GM21360 (cell line): ENCODE measurements at regions not wholly inside any gene's neighbourhood (a gene's known extent, or its start where the extent isn't known, plus 50 kb on each side); places are given as distances from the start of the nearest gene placed in this dataset.
"Not testable (repeated sequence)": the region's sequence is repeated elsewhere in the genome, so short reads cannot be mapped to it uniquely, and the experiment has no call there.

ENCODE experiments used
- ATAC-seq: cut with Tn5 transposase; IDR thresholded peaks from one replicate; pipeline ENCODE4 v1.9.1; 2021; ENCODE audit warnings: mild to moderate bottlenecking, moderate library complexity; ENCODE audit not compliant: unreplicated experiment

GRCh38 chr7:123324283-123324682 is 124.5 kb upstream of the SLC13A1 start:
- ATAC-seq, result no peak

- ATAC-seq, result no peak
Observed at GRCh38 chr7:123323689-123324088, 123.9 kb upstream of the SLC13A1 start.

- ATAC-seq, result not testable (repeated sequence)
Observed at GRCh38 chr7:123321578-123321977, 121.8 kb upstream of the SLC13A1 start.

GRCh38 chr7:123319911-123320310 is 120.1 kb upstream of the SLC13A1 start:
- no peak for ATAC-seq

- ATAC-seq, result no peak
Observed at GRCh38 chr7:123314886-123315285, 115.1 kb upstream of the SLC13A1 start.

- ATAC-seq, result no peak
Observed at GRCh38 chr7:123308254-123308951, 108.6 kb upstream of the SLC13A1 start.

- no peak for ATAC-seq
Observed at GRCh38 chr7:123305840-123306375, 106.1 kb upstream of the SLC13A1 start.

GRCh38 chr7:123303926-123304325 is 104.2 kb upstream of the SLC13A1 start:
- no peak for ATAC-seq

- ATAC-seq, result no peak
Observed at GRCh38 chr7:123296965-123297364, 97.2 kb upstream of the SLC13A1 start.

GRCh38 chr7:123293710-123294109 is 93.9 kb upstream of the SLC13A1 start:
- ATAC-seq, result no peak

- ATAC-seq, result no peak
Observed at GRCh38 chr7:123292227-123292626, 92.5 kb upstream of the SLC13A1 start.

GRCh38 chr7:123289200-123289599 is 89.4 kb upstream of the SLC13A1 start:
- ATAC-seq, result no peak

GRCh38 chr7:123285076-123285700 is 85.4 kb upstream of the SLC13A1 start:
- ATAC-seq, result no peak

- no peak for ATAC-seq
Observed at GRCh38 chr7:123283373-123283772, 83.6 kb upstream of the SLC13A1 start.

- no peak for ATAC-seq
Observed at GRCh38 chr7:123282181-123282580, 82.4 kb upstream of the SLC13A1 start.

GRCh38 chr7:123279949-123280348 is 80.2 kb upstream of the SLC13A1 start:
- ATAC-seq, result no peak

GRCh38 chr7:123275036-123275753 is 75.4 kb upstream of the SLC13A1 start:
- ATAC-seq, result no peak

- no peak for ATAC-seq
Observed at GRCh38 chr7:123273185-123273584, 73.4 kb upstream of the SLC13A1 start.

GRCh38 chr7:123271856-123272255 is 72.1 kb upstream of the SLC13A1 start:
- no peak for ATAC-seq

GRCh38 chr7:123271231-123271630 is 71.5 kb upstream of the SLC13A1 start:
- ATAC-seq, result no peak

GRCh38 chr7:123270570-123270969 is 70.8 kb upstream of the SLC13A1 start:
- ATAC-seq, result no peak

GRCh38 chr7:123265853-123266252 is 66.1 kb upstream of the SLC13A1 start:
- ATAC-seq, result no peak
